ENCODE measurements at regions not wholly inside any gene's neighbourhood (a gene's known extent, or its start where the extent isn't known, plus 50 kb on each side); places are given as distances from the start of the nearest gene placed in this dataset.

- DNase-seq = no peak
These were observed 62.4 kb upstream of the ARG1 start for GRCh38 chr6:131510591-131510990.

GRCh38 chr6:131519670-131520436, 53.2 kb upstream of the ARG1 start:
- DNase-seq = peak; percentile 55

Measured in stimulated activated CD4-positive, alpha-beta T cell treated with anti-CD3 and anti-CD28 coated beads, Interleukin-15, amount 100 ng/mL, for 24 hours (primary cell).